COLO668 (cell line): ENCODE measurements at regions not wholly inside any gene's neighbourhood (a gene's known extent, or its start where the extent isn't known, plus 50 kb on each side); places are given as distances from the start of the nearest gene placed in this dataset.
A peak's percentile ranks its signal among the peaks of the same experiment; 100 is the strongest.

Experiments used
- DNase-seq: peaks from one replicate; lab custom pipeline; 2025; ENCODE audit not compliant: unreplicated experiment; lab: John Stamatoyannopoulos, UW

DNA sequence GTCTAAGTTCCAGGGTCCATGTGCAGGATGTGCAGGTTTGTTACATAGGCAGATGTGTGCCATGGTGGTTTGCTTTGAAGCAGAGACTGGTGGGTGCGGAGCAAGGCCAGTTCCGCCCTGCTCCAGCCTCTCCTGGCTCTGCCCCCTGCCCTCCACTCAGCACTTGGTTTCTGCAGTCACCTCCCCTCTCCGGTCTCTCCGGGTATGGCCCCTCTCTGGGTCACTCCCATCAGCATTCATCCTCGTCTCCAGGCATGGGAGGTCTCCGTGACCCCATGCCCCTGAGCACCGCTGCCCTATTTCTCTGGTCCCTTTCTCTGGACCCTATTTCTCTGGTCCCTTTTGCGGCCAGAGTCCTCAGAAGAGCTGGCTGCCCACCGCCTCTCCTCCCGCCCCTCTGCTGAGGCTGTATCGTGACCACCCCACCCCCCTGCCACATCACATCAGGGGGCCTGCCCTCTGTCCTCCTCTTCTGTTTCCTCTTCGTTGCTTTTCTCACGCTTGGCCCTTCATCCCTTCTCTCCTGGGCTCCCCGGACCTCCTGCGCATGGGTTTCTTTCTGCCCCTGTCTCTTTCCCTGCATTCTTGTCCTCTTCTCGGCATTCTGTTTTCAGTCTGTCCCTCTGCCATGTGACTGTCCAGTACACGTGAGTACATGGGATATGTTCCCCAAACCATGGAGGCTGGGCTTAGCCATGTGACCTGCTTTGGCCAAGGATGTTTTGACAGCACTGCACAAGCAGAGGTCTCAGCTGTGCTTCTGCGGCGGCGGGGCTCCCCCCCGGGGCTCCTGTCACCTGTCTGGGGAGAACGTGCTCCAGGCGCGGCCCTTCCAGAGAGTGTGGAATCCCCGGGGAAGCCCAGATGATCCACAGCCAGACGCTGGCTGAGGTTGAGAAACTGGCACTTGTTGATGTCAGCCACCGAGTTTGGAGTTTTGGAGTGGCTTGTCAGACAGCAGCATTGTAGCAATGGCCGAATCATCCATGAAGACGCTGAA is 54.4 kb upstream of the C1orf174 start:
- peak; percentile 90 for DNase-seq

DNA sequence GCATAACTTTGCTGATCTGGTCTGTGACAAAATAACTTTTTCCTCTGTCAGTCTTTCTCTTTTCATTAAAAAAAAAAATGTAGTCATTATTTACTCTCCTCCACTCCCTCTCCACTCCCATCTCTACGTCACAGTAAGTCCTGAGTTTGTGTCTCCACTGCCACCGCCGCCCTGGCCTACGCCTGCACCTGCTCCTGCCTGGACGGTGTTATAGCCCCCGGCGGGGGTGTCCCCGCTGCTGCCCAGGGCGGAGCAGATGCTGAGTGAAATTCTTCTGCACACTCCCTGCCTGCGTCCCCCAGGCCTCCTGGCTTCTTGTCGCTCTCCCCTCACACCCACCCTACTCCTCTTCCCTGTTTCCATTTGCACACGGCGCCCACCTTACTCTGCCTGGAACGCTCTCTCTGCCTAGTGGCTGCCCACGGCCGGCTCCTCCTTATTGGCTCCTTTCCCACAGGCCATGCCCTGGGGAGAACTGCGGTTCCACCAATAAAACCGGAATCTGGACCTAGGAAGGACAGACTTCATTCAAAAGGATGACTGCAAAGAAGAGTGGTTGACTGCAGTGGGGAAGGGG is 55.2 kb upstream of the C1orf174 start:
- peak; percentile 92 for DNase-seq

DNA sequence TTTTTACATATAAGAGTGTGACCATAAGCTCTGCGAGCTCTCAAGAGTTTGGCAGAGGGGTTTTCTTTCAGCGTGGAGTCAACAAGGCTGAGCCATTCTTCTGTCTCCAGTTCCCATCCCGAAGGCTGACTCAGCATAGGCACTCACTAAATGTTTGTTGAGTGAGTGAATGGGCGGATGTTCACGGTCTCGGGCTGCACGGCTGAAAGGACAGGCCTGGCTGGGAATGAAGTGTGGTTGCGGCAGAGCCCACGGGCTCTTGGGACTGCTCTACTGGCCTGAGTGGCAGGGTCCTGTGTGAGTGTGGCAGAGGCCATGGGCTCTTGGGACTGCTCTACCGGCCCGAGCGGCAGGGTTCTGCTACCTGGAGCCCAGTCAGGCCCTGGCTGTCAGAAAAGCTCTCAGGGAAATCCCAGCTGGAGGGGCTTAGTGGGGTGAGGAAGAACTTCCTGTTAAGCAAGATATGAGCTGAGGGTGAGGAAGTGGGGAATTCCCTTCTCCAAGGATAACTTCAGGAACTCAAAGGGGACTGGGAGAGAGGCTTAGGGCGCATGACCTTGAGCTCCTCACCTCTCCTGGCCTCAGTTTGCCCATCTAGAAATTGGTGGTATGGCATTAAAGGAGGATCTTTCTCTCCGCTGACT is 56.6 kb upstream of the C1orf174 start:
- DNase-seq: peak; percentile 79

DNA sequence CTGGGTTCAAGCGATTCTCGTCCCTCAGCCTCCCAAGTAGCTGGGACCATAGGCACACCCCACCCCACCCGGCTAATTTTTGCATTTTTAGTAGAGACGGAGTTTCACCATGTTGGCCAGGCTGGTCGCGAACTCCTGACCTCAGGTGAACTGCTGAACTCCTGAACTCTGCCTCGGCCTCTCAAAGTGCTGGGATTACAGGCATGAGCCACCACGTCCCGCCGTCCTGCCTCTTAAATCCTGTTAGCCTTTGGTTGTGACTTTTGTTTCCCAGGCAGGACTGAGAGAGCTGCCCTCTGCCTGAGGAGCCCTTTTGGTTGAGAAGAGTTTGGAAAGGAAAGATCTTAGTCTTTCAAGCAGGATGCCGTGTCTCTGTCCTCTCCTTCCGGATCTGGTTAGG is 59.3 kb upstream of the C1orf174 start:
- DNase-seq: no peak

DNA sequence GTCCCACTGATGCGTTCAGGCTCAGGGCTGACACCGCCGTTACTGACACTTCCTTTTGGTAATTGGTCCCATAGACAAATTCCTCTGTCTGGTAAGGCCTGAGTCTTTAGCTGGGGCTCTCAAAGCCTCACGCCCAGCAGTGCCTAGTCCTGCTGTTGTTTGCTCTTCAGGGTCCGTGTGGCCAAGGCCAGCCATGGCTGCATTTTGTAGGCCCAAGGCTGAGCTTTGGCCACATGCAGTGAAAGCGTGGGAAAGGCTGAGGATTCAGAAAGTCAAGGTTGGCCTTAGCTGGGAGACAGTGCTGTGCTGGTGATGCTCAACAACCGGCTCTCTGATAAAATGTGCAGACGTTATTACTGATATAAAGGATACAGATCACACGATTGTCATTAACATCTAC is 63.5 kb upstream of the C1orf174 start:
- no peak for DNase-seq

DNA sequence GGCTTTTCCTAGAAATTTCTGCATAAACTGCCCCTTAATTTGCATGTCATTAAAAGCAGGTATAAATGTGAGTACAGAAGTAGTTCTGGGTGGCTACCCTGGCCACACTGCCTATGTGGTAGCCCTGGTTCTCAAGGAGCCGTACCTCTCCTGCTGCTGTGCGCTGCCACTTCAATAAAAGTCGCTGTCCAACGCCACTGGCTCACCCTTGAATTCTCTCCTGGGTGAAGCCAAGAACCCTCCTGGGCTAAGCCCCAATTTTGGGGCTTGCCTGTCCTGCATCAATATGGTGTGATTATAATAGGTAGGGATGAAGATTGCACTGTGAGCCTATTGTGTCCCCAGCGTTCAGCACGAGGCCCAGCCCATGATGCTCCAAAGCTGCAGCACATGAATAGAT is 65.6 kb upstream of the C1orf174 start:
- no peak for DNase-seq

DNA sequence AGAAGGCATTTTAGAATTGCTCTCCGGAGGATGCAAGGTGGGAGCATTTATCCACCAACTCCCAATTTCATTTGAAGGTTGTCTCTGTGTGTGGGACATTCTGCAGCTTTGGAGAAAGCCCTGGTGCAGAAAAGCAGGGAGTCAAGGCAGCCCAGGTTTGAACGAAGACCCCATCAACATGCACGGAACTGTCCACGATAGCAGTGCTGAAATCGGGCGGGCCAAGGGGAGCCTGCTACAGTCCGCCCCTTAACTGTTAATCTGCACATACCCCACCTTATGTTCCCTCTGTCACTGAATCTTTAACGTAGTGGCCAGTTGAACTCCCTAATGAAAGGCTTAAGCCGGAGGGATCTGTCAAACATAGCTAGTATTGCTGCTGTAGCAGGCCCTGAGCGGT is 68.8 kb upstream of the C1orf174 start:
- no peak for DNase-seq

DNA sequence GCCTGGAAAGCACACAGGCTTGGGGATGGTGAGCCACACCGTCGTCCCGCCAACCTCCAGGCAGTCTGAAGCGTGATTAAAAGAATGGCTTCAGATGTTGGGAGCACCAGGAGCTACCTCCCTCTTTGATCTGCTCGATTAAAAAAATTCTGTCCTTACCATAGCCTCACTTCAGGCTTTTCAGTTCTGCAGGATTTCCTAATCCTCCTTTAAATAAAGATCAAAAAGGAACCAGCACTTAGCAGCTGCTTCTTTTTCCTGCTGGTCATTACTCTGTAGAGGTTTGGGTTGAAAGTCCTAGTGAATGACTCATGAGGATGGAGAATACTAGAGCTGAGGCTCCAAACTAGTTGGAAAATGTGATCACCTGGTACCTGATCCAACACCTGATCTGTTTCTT is 71.9 kb upstream of the C1orf174 start:
- DNase-seq: no peak

DNA sequence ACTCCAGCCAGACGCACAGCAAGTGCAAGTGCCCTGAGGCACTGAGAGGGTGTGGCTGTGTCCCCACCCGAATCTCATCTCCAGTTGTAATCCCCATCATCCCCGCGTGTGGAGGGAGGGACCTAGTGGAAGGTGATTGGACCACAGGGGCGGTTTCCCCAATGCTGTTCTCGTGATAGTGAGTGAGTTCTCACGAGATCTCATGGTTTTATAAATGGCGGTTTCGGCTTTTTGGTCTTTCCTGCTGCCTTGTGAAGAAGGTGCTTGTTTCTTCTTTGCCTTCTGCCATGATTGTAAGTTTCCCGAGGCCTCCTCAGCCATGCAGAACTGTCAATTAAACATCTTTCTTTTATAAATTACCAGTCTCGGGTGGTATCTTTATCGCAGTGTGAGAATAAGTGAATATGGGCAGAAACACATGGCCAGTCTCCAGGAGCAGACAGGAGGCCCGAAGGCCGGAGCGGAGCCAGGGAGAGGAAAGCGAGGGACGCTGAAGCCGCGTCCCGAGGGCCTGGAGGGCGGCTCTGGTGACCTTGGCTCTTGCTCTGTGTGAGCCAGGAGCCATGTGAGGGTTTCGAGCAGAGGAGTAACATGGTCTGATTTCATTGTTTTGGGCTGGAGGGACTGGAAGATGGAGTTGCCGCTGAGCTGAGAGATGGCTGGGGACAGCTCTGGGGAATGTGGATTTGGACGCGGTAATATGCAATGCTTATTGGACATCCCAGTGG is 76.0 kb upstream of the C1orf174 start:
- DNase-seq: no peak

DNA sequence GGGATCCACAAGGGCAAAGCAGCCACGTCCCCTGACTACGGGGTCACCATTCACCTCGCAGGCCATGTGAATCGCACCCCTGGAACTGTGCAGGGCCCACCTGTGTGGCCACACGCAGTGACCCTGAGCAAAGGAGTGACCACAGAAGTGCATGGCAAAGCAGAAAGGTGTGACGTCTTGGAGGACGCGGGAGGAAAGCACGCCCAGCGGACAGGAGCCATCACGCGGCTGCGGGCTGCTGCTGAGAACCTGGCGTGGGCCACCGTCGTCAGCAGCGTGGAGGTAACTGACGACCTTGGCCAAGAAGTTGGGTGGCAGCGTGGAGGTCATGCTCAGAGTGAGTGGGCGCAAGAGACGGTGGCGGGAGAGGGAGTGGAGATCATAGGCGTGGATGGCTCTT is 76.7 kb upstream of the C1orf174 start:
- DNase-seq: no peak

DNA sequence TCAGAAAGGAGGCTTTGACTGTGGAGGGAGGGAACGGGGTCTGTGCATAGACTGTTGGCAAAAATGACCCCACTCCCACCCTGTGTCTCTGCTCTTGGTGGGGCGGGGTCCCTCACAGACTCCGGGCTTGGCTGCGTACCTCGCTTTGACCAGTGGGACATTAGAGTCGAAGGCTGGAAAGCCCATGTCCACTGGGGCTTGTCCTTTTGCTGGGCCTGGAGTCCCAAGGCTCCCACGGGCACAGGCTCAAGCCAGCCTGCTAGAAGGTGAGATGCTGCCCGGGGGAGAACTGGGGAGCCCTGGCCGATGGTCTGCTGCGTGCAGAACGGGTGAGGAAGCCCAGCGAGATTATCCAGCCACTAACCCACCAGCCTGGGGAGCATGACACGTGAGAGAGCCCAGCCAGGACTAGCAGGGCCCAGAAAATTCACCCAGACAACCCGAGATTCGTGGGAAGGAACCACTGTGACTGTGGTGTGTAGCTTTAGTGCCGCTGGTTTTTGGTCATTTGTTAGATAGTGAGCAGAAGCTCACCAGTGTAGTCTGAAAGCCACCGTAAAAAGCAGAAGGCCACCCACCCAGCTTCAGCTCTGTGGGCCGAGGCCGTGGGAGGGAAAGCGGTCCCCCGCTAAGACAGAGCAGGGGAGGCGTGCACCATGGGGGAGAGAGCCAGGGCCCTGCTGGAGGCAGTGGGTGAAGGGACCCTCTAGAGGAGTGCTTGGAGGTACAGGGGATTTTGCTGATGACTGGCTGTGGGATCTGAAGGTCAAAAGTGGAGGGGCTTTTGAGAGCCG is 78.3 kb upstream of the C1orf174 start:
- DNase-seq: no peak

DNA sequence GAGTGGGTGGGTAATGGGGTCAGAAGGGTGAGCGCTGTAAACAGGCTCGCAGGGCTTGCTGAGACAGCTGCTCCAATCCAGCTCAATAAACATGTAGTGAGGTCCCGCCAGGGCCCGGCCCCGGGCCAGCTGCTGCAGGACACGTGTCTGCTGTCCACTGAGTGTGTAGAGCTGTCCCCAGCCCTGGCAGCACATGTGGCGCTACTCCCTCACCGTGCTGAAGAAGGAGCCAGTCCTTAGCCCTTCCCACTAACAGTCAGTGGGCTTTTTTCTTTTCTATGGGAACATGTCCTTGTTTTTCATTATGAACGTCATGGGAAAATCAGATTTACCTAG is 78.9 kb upstream of the C1orf174 start:
- DNase-seq: peak; percentile 32

DNA sequence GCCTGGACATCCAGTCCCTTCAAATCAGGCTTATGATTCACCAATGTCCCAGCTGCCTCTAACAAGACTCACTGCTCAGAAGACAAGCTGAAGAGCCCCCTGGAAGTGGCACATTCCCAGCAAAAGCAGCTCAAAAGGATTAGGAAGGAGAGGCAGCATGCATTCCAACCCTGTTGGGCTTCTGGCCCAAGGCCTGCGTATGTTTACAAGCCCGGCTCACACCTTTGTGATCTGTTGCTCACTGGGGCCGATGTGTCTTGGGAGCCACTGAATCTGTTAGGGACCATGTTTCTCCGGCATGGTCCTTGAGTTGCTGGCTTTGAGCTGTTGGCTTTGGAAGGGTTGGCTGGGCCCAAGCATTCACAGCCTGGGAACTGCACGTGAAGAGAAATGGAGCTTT is 81.2 kb upstream of the C1orf174 start:
- no peak for DNase-seq

DNA sequence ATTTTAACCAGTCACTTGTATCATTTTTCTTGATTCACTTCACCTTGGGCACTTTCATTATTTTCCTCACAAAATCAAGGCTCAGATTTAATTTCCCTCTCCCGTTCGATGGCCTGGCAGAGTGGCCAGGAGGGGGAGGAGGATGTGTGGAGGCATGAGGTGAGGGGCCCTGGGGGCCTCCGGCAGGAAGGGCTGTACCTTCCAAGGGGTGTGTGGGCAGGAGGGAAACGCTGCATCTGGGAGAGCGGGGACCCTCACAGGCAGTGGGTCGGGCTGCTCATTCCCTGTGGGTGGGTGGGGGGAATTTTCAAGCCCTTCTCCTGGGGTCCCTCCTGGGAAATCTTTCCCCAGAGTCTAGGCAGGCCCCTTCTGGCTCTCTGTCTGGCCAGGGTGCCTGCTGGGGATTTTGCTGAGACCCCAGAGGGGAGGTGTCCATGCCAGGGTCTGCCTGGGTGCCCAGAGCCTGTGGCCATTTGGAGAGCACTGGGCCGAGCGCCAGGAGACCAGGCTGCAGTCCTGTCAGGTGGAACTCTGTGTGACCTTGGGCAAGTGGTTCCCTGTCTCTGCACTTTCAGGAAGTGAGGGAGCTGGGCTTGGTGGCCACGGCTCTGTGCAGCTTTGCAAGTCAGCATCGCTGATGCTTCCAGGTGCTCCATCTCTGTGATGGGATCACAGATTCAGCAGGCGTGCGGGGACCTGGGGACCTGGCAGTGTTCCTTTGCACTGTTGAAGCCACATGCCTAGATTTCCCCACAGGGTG is 81.9 kb upstream of the C1orf174 start:
- DNase-seq: no peak

DNA sequence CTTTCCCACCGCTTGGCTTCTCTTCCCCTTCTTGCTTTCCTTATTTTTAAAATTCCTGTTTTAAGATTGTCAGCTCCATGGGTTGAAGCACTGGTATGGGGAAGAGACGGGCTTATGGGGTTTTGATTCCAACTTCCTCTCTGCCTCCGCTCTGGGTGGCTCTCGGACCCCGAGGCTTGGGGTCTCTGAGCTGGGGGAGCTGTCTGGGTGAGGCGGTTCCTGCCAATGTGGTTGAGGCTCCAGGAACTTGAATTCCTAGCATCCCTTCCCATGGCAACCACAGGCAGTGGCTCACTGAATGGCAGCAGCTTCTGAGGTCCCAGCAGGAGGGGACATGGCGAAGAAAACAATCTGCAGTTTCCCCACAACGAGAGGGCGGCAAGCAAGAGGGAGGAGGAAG is 83.1 kb upstream of the C1orf174 start:
- no peak for DNase-seq

DNA sequence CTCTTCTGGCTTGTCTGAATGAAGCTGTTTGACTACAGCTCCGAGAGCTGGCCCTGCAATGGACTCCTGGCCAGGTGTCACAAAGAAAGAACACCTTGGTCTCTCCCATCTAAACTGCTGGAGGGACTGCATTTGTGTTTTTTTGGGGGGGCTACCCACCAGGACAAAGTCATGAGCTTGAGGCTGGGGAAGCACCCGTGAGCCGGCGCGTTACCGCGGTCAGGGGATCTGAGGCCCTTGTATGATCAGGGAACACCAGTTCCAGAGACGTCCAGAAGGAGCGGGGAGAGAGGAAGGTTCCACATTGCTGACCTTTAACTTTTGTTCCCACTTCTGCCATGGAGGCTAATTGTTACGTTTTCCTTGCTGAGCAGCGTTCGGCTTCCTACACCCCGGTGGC is 84.5 kb upstream of the C1orf174 start:
- DNase-seq: no peak

DNA sequence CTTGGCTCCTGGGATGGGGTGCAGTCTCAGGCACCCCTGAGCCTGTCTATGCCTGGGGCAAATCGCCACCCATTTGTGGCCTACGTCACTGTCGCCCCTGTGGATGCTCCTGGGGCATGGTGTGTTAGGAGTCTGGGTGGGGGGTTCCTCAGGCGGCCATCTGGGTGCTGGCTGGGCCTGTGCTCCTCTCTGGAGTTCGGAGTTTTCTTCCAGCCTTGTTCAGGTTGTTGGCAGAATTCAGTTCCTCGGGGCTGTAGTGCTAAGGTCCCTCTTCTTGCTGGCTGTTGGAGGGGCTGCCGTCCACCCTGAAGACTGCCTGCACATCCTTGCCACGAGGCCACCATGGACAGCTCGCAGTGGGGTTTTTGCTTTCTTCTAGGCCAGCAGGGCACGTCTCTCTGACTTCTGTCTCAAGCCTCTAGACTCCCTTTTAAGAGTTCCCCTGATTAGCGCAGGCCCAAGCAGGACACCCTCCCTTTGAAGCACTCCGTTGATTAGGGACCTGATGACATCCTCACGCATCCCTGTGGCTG is 86.7 kb upstream of the C1orf174 start:
- no peak for DNase-seq

DNA sequence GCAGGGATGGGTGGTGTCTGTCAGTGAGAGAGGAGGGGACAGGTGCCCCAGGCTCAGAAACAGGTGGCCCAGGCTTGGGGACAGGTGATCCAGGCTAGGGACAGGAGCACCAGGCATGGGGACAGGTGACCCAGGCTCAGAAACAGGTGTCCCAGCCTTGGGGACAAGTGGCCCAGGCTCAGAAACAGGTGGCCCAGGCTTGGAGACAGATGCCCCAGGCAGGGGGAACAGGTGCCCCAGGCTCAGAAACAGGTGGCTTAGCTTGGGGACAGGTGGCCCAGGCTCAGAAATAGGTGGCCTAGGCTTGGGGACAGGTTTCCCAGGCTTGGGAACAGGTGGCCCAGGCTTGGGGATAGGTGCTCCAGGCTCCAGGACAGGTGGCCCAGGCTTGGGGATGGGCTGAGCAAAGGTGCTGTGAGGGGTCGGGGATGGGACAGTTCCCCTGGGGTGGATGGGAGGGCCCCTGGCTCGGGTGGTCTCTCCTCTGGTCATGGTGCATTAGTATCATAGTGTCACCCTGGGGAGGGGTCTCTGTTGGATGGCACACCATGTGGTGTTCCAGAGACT is 87.7 kb upstream of the C1orf174 start:
- DNase-seq: peak; percentile 69

DNA sequence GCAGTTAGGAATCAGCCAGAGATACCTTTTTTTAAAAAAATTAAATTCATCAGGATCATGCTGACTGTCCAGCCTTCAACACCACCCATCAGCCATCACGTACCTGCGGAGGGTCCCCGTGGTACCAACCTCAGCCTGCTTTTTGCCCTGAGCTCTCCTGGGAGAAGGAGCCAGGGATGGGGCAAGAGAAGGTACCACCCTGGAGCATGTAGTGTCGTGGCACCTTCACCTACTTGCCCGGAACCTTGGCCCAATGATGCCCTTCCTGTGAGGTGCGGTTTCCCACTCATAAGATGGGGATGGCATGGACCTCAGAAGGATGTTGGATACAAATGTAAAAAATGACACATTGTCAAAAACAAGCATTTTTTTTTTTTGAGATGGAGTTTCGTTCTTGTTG is 88.4 kb upstream of the C1orf174 start:
- no peak for DNase-seq
